Panc1 (cell line): ENCODE measurements at regions not wholly inside any gene's neighbourhood (a gene's known extent, or its start where the extent isn't known, plus 50 kb on each side); places are given as distances from the start of the nearest gene placed in this dataset.

Source experiments
- CTCF ChIP-seq: fragments of 450-650 bp; IDR thresholded peaks from 2 replicates; pipeline ENCODE4 v1.5.1; 2017; ENCODE audit warnings: mild to moderate bottlenecking
- POLR2AphosphoS5 ChIP-seq: IDR thresholded peaks from 2 replicates; pipeline ENCODE4 v1.6.1; 2012; ENCODE audit warnings: mild to moderate bottlenecking, low read depth, low read length, moderate library complexity
- SIN3A ChIP-seq: IDR thresholded peaks from 2 replicates; pipeline ENCODE4 v1.6.1; 2012; ENCODE audit warnings: low read depth, mild to moderate bottlenecking, low read length, moderate library complexity, borderline replicate concordance; ENCODE audit not compliant: insufficient read depth
- TF ChIP-seq, protein P1 (sequence below), 2 experiments: IDR thresholded peaks; 2 replicates each; pipeline ENCODE4 v1.6.1; 2011 to 2012; ENCODE audit warnings: low read depth in 2 of 2, control low read depth in 1 of 2, low read length in 1 of 2, mild to moderate bottlenecking in 1 of 2, moderate library complexity in 1 of 2; ENCODE audit not compliant: insufficient read depth in 1 of 2

DNA sequence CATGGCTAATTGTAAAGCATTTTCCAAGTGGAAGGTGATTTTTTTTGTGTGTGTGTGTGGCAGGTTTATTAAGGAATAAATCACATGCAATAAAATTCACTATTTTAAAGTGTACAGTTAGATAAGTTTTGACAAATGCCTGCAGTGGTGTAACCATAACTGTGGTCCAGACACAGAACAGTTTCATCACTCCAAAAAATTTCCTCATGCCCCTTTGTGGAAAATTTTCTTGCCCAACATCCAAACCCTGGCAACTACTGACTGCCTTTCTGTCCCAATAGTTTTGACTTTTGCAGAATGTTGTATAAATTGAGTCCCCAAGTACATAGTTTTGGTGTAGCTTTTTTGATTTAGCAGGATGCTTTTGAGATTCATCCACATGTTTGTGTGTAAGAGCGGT is 135.1 kb upstream of the KLHL25 start:
- TF ChIP-seq CTCF (no peak), POLR2AphosphoS5 (no peak), SIN3A (no peak)
- TF ChIP-seq, protein P1, sequence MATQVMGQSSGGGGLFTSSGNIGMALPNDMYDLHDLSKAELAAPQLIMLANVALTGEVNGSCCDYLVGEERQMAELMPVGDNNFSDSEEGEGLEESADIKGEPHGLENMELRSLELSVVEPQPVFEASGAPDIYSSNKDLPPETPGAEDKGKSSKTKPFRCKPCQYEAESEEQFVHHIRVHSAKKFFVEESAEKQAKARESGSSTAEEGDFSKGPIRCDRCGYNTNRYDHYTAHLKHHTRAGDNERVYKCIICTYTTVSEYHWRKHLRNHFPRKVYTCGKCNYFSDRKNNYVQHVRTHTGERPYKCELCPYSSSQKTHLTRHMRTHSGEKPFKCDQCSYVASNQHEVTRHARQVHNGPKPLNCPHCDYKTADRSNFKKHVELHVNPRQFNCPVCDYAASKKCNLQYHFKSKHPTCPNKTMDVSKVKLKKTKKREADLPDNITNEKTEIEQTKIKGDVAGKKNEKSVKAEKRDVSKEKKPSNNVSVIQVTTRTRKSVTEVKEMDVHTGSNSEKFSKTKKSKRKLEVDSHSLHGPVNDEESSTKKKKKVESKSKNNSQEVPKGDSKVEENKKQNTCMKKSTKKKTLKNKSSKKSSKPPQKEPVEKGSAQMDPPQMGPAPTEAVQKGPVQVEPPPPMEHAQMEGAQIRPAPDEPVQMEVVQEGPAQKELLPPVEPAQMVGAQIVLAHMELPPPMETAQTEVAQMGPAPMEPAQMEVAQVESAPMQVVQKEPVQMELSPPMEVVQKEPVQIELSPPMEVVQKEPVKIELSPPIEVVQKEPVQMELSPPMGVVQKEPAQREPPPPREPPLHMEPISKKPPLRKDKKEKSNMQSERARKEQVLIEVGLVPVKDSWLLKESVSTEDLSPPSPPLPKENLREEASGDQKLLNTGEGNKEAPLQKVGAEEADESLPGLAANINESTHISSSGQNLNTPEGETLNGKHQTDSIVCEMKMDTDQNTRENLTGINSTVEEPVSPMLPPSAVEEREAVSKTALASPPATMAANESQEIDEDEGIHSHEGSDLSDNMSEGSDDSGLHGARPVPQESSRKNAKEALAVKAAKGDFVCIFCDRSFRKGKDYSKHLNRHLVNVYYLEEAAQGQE (IDR thresholded peaks at IDR 0.05; ENCODE audit: insufficient read depth in 1 of 2, low read depth in 2 of 2, low read length in 1 of 2) = no peak
